Endothelial cell (in vitro differentiated cells): ENCODE measurements at regions not wholly inside any gene's neighbourhood (a gene's known extent, or its start where the extent isn't known, plus 50 kb on each side); places are given as distances from the start of the nearest gene placed in this dataset.

Experiments
- DNase-seq: peaks from one replicate; pipeline ENCODE4 v3.0.0; 2021; ENCODE audit warnings: low spot score
- H3K27ac Mint-ChIP-seq: one replicate; pipeline ENCODE4 v1.8.0; 2021; ENCODE audit warnings: mixed read lengths, inconsistent platforms; ENCODE audit not compliant: unreplicated experiment
- H3K27me3 Mint-ChIP-seq: one replicate; pipeline ENCODE4 v1.8.0; 2021; ENCODE audit warnings: mild to moderate bottlenecking, moderate library complexity, mixed read lengths, inconsistent platforms; ENCODE audit not compliant: unreplicated experiment
- H3K36me3 Mint-ChIP-seq: one replicate; pipeline ENCODE4 v1.8.0; 2021; ENCODE audit warnings: mild to moderate bottlenecking, low read depth, mixed read lengths, inconsistent platforms; ENCODE audit not compliant: unreplicated experiment
- H3K4me1 Mint-ChIP-seq: one replicate; pipeline ENCODE4 v1.8.0; 2021; ENCODE audit warnings: mild to moderate bottlenecking, mixed read lengths, inconsistent platforms; ENCODE audit not compliant: unreplicated experiment
- H3K4me3 Mint-ChIP-seq: one replicate; pipeline ENCODE4 v1.8.0; 2021; ENCODE audit warnings: mild to moderate bottlenecking, mixed read lengths, inconsistent platforms; ENCODE audit not compliant: unreplicated experiment
- H3K9me3 Mint-ChIP-seq: one replicate; pipeline ENCODE4 v1.8.0; 2021; ENCODE audit warnings: mixed read lengths, inconsistent platforms; ENCODE audit not compliant: unreplicated experiment
- CTCF ChIP-seq: fragments of 200-600 bp; sonication (generic); IDR thresholded peaks from one replicate; pipeline ENCODE4 v1.5.0; 2021; ENCODE audit warnings: antibody characterized with exemption; ENCODE audit not compliant: unreplicated experiment

DNA sequence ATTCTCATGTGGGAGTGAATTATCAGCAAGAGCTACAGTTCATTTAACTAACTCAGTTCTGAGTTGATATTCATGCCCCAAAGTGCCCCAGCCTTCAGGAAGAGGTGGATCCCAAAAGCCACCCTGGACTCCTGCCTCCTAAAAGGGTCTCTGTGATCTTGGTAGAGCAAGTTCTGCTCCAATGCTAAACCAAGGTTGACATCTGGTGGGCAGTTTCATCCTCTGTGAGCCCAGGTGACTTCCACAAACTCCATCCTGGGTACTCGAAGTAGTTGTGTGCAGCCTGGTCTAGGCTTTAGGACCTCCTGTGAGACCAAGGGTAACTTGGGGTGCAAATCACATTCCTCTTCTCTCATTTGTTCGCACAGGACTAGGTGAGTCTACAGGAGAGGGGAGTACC, 816.8 kb downstream of the MTRR start:
- no peak overlapping the region for H3K27ac Mint-ChIP-seq
- no peaks in the 10 kb centered on the region for H3K9me3 Mint-ChIP-seq
- no peaks in the 10 kb centered on the region for H3K27me3 Mint-ChIP-seq
- H3K4me3 Mint-ChIP-seq: no peak overlapping the region
- DNase-seq: no peak
- no peak for TF ChIP-seq CTCF
- H3K36me3 Mint-ChIP-seq: no peaks in the 10 kb centered on the region
- H3K4me1 Mint-ChIP-seq: no peaks in the 10 kb centered on the region

- Mint-ChIP-seq H3K27me3 (no peaks in the 10 kb centered on the region), H3K9me3 (no peaks in the 10 kb centered on the region), H3K27ac (no peak overlapping the region), H3K4me1 (no peaks in the 10 kb centered on the region), H3K4me3 (no peak overlapping the region), H3K36me3 (no peaks in the 10 kb centered on the region)
- no peak for DNase-seq
- no peak for TF ChIP-seq CTCF
These were observed 817.8 kb downstream of the MTRR start for GRCh38 chr5:8686707-8687106.

GRCh38 chr5:8689773-8690172, 820.8 kb downstream of the MTRR start:
- no peak for DNase-seq
- Mint-ChIP-seq H3K27me3 (no peaks in the 10 kb centered on the region), H3K9me3 (no peaks in the 10 kb centered on the region), H3K27ac (no peak overlapping the region), H3K36me3 (no peaks in the 10 kb centered on the region), H3K4me1 (no peaks in the 10 kb centered on the region), H3K4me3 (no peak overlapping the region)
- no peak for TF ChIP-seq CTCF

GRCh38 chr5:8691221-8691620, 822.3 kb downstream of the MTRR start:
- no peaks in the 10 kb centered on the region for H3K4me1 Mint-ChIP-seq
- H3K36me3 Mint-ChIP-seq: no peaks in the 10 kb centered on the region
- no peaks in the 10 kb centered on the region for H3K27me3 Mint-ChIP-seq
- TF ChIP-seq CTCF: no peak
- DNase-seq: no peak
- no peaks in the 10 kb centered on the region for H3K9me3 Mint-ChIP-seq
- H3K27ac Mint-ChIP-seq: no peak overlapping the region
- H3K4me3 Mint-ChIP-seq: no peak overlapping the region

GRCh38 chr5:8693341-8693844, 824.4 kb downstream of the MTRR start:
- H3K4me1 Mint-ChIP-seq: no peaks in the 10 kb centered on the region
- no peak for DNase-seq
- no peaks in the 10 kb centered on the region for H3K9me3 Mint-ChIP-seq
- H3K27me3 Mint-ChIP-seq: no peaks in the 10 kb centered on the region
- H3K36me3 Mint-ChIP-seq: no peaks in the 10 kb centered on the region
- TF ChIP-seq CTCF: no peak
- no peak overlapping the region for H3K4me3 Mint-ChIP-seq
- H3K27ac Mint-ChIP-seq: no peak overlapping the region
